DND-41 (cell line): ENCODE measurements at regions not wholly inside any gene's neighbourhood (a gene's known extent, or its start where the extent isn't known, plus 50 kb on each side); places are given as distances from the start of the nearest gene placed in this dataset.

Experiments
- EZH2 ChIP-seq: IDR thresholded peaks from 3 replicates; pipeline ENCODE4 v1.6.1; 2012; ENCODE audit warnings: borderline replicate concordance, low read depth, mild to moderate bottlenecking, moderate library complexity, low read length, inconsistent platforms; ENCODE audit not compliant: severe bottlenecking
- TF ChIP-seq, protein P1 (sequence below): IDR thresholded peaks from 2 replicates; pipeline ENCODE4 v1.5.1; 2012; ENCODE audit warnings: borderline replicate concordance, low read length, moderate library complexity, mild to moderate bottlenecking; ENCODE audit not compliant: poor library complexity, severe bottlenecking; ENCODE audit errors: extremely low read depth

DNA sequence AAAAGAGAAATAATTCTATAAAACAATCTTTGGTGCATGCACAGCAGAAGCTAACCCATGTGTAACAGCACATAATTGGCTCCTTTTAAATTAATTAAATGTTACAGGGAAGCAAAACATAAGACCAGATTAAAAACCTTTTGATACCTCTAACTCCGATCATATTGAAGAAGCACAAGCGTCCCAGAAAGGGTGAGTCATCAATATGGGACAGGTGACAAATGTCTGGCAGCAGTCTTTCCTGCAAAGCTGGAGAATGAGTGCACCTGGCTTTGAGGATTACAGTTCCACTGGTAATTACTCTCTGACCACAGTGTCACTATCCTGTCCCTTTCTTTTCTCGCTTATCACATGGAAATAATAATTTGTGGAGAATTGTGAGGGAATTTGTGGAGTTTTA is 94.6 kb downstream of the FAM9B start:
- TF ChIP-seq, protein P1, sequence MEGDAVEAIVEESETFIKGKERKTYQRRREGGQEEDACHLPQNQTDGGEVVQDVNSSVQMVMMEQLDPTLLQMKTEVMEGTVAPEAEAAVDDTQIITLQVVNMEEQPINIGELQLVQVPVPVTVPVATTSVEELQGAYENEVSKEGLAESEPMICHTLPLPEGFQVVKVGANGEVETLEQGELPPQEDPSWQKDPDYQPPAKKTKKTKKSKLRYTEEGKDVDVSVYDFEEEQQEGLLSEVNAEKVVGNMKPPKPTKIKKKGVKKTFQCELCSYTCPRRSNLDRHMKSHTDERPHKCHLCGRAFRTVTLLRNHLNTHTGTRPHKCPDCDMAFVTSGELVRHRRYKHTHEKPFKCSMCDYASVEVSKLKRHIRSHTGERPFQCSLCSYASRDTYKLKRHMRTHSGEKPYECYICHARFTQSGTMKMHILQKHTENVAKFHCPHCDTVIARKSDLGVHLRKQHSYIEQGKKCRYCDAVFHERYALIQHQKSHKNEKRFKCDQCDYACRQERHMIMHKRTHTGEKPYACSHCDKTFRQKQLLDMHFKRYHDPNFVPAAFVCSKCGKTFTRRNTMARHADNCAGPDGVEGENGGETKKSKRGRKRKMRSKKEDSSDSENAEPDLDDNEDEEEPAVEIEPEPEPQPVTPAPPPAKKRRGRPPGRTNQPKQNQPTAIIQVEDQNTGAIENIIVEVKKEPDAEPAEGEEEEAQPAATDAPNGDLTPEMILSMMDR, result no peak
- TF ChIP-seq EZH2, result no peak
